Hypothalamus (tissue), 51 donors: ENCODE measurements at regions not wholly inside any gene's neighbourhood (a gene's known extent, or its start where the extent isn't known, plus 50 kb on each side); places are given as distances from the start of the nearest gene placed in this dataset.
"Not testable (repeated sequence)": the region's sequence is repeated elsewhere in the genome, so short reads cannot be mapped to it uniquely, and the experiment has no call there.

Experiments
- DNase-seq, 51 donors: peaks; one replicate each; lab custom pipeline; 2025; lab: John Stamatoyannopoulos, UW

GRCh38 chr3:118801899-118802298 lies 232.7 kb downstream of the IGSF11 start:
- no peak for DNase-seq

DNA sequence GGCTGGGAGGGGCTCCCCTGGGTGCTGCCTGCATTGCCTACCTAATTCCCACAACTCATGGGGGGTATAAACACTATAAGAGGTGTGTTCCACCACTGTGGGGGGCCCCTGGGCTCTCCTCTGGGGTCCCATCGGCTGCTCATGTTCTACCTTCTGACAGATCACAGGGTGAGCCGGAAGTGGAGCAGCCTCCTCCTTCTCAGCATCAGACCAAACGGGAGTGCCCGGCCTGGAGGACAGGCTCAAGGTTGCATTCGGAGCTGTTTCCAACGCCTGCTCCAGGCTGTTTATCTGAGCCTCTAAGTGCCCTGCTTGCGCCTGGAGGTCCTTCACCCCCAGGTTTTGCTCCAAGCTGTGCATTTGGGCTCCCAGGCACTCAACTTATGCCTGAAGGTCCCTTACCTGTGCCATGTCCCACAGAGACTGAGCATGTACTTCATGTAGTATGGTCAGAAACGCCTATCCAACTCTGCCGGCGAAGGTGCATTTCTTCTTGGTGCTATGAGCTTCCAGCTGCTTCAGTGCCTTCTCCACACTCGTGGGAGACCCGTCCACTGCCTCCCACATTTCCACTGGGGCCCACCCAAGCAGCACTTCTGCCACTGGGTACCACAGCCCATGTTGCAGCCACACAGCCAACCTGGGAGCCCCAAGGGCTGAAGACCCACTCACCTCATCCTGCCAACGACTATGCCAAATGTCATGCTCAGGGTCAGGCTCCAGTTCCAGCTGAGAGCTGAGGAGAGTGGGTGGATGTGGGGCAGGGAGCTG lies 232.1 kb downstream of the IGSF11 start:
- DNase-seq: no peak

DNA sequence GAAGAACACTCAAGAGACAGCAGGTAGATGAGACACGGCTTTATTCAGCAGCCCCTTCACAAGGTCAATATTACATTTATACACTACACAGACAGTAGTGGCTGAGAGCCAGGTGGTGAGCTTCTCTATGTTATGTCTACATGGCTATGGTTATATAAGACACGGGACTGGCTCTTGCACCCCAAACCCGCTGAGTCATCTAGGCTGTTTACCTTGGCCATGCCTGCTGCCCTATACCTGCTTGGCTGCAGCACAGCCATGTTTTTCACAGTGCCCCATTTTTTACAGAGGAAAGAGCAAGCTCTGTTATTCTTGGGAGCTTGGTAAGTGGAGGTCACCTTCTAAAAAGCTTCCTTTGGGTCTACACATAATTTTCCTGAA lies 231.6 kb downstream of the IGSF11 start:
- DNase-seq: no peak

GRCh38 chr3:118805007-118805406 lies 229.6 kb downstream of the IGSF11 start:
- DNase-seq: no peak

- no peak for DNase-seq
These were observed 228.2 kb downstream of the IGSF11 start for GRCh38 chr3:118806423-118806822.

DNA sequence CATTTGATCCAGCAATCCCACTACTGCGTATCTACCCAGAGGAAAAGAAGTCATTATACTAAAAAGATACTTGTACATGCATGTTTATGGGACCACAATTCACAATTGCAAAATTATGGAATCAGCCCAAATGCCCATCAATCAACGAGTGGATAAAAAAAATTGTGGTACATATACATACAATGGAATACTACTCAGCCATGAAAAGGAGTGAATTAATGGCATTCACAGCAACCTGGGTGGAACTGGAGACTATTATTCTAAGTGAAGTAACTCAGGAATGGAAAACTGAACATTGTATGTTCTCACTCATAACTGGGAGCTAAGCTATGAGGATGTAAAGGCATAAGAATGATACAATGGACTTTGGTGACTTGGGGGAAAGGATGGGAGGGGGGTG lies 227.3 kb downstream of the IGSF11 start:
- DNase-seq: not testable (repeated sequence)

DNA sequence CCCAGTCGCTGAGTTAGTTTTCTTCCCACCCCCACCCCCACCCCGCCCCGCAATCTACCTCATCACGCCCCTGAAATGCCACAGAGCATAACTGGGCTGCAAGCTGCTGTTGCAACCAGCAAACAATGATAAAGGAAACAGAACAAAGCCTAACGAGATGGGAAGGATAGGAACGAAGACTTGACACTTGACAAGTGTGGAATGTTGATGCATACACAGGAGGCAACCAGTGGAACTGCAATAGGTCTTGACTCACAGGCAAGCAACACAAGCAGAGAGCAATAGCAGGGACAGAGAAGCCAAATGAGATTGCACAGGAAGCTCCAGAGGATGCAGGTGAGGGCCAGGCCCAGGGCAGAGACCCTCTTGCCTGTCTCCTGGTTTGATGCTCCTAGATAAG lies 225.9 kb downstream of the IGSF11 start:
- no peak for DNase-seq

GRCh38 chr3:118809696-118810498 lies 224.7 kb downstream of the IGSF11 start:
- DNase-seq: no peak

DNA sequence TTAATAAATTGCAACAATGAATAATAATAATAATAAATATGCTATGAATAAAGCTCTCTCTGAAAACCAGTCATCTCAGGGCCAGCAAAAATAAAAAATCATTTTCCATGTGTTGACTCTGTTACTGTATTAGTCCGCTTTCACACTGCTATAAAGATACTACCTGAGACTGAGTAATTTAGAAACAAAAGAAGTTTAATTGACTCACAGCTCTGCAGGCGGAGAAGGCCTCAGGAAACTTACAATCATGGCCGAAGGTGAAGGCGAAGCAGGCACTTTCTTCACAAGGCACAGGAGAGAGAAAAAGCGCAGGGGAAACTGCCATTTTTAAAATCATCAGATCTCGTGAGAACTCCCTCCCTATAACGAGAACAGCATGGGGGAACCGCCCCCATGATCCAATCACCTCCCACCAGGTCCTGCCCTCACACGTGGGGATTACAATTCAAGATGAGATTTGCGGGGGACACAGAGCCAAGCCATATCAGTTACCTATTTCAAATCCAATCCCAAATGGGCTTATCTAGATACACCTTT lies 224.1 kb downstream of the IGSF11 start:
- DNase-seq: no peak

GRCh38 chr3:118811236-118811732 lies 223.4 kb downstream of the IGSF11 start:
- DNase-seq: no peak

DNA sequence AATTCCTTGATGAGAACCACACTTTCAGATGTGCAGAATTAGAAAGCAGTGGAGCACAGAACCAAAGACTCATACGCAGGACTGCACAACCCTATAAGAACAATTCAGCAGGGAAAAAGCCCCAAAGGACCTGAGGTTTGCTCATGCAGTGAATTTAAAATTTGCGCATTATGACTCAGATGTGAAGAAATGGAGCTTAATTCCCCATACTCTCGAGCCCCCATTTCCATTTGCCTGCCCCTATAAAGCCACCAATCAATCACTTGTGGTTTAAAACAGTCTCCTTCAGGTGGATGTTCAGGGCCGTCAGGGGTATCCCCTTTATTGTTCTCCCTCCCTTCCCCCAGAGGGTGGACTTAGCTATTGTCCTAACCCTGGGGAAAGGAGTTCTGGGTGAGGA lies 221.2 kb downstream of the IGSF11 start:
- DNase-seq: no peak

- peak in 23 of 51 donors; percentile 1 to 53 (median 7) for DNase-seq
These were observed 216.9 kb downstream of the IGSF11 start for GRCh38 chr3:118817748-118818165.

DNA sequence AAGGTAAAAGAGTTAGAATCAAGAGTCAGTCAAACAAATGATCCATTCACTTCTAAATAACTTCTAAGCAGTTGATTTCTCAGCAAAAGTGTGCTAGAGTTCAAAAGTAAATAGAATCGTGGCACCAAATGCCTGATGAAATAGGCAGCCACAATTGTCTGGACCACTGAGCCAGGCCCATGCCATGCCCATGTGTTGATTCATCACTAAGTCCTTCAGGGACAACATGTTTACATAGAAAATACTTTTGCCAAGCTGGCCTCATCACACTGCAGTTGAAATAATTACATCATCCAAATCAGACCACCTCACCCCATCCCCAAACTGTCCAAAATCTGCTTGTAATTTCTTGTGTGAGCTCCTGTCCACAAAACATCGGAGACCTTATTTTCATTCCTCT lies 216.3 kb downstream of the IGSF11 start:
- no peak for DNase-seq

- DNase-seq: no peak
These were observed 211.0 kb downstream of the IGSF11 start for GRCh38 chr3:118823626-118824025.

DNA sequence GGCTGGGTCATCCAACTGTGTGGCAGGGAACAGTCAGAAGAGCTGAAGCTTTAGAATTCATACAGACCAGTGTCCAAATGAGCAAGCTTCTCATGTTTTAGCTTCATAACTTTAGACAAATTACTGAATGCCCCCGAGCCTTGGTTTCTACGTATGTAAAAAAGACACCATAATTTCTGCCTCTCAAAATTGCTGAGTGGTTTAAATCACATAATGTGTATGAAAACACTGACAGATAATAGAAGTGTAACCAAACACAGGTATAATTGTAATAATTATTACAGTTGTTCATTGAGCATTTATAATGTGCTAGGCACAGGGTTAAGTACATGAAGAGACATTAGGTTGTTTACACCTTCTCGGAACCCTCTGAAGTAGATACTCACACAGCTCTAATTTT lies 207.2 kb downstream of the IGSF11 start:
- no peak for DNase-seq

- no peak for DNase-seq
These were observed 206.3 kb downstream of the IGSF11 start for GRCh38 chr3:118828351-118828750.

- no peak for DNase-seq
These were observed 201.6 kb downstream of the IGSF11 start for GRCh38 chr3:118833075-118833474.

GRCh38 chr3:118838871-118839270 lies 195.8 kb downstream of the IGSF11 start:
- DNase-seq: no peak

GRCh38 chr3:118842147-118842863 lies 192.3 kb downstream of the IGSF11 start:
- no peak for DNase-seq

GRCh38 chr3:118846176-118846575 lies 188.5 kb downstream of the IGSF11 start:
- no peak for DNase-seq
